GM19463 (cell line): ENCODE measurements at regions not wholly inside any gene's neighbourhood (a gene's known extent, or its start where the extent isn't known, plus 50 kb on each side); places are given as distances from the start of the nearest gene placed in this dataset.

ENCODE experiments used
- ATAC-seq: cut with Tn5 transposase; IDR thresholded peaks from one replicate; pipeline ENCODE4 v1.9.1; 2021; ENCODE audit warnings: mild to moderate bottlenecking, moderate library complexity; ENCODE audit not compliant: unreplicated experiment

GRCh38 chr3:177470197-177470941 is 273.1 kb upstream of the TBL1XR1 start:
- no peak for ATAC-seq

DNA sequence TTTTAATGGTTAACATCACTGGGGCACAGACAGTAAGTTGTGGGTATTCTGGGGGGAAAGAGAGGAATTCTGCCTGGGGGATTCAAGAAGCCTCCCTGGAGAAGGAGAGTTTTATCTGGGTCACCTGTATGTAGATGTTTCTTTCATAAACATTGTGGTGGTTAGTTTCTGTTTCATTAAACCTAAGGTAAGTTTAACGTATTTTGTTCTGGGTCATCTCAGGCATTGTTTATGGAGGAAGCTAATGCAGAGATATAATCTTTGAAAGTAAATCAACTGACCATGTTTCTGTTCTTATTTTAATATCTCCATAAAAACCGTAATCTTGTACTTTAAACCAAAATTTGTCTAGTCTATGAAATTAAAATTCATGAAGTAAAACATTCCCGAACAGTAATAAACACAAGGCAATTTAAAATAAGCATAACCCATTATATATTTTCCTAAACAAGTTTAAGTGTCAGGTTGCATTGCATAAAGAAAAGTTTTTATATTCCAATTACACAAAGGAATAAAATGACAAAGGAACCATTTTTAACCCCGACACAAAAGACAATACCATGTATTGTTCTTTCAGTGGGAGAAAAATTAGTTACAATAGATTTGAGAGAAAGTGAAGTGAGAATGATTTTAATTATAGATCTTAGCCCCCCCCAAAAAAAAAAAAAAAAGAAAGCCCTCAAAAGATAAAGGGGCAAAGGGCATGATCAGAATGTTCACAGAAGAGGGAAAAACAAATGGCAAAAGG is 274.6 kb upstream of the TBL1XR1 start:
- ATAC-seq, result no peak

DNA sequence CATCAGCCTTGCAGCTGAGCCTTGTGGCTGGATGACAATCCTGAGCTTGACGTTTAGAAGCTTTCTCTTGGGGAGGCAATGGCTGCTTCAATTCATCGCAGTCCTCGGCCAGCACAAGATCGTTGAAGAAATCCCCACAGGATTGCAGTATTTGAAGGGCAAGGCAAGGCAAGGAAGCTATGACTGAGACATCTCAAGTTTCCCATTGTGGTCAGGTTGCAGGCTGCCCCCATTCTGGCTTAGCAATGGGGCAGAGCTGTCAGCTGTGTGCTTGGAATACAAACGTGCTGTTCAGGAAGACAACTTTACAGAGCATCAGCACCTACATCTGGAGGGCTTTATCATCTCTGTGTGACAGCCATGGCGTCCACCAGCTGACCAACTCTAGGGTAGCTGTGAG is 275.9 kb upstream of the TBL1XR1 start:
- ATAC-seq, result no peak

- no peak for ATAC-seq
Observed at GRCh38 chr3:177473903-177474302, 276.6 kb upstream of the TBL1XR1 start.

DNA sequence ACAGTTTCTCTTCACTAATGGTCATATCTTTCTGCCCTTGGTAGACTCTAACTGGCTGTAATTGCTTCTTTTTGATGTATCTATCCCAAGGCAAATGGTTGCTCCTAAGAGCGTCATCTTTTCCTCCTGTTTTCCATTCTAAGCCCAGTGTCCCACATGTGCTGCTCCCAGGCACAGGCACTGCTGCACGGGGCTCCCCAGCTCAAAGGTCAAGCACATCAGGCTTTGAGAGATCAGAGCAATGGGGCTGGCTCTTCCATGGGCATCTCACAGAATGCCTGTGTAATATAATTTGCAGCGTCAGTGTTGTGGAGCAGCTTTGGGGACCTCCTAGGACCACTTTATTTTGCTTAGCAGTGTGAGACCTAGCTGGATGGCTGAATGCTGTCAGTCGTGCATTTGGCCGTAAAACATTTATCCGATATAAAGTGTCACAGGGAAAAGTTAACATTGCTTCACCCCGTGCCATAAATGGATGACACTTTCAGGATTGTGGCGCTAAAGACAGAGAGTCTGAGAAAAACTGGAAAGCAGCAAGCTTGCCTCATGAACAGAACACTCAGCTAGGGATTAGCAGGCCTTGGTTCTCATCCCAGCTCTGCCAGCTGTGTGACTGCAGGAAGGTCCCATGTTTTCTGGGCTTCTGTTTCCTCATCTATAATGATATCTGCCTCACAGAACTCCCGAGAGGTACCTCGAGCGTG is 277.5 kb upstream of the TBL1XR1 start:
- no peak for ATAC-seq

DNA sequence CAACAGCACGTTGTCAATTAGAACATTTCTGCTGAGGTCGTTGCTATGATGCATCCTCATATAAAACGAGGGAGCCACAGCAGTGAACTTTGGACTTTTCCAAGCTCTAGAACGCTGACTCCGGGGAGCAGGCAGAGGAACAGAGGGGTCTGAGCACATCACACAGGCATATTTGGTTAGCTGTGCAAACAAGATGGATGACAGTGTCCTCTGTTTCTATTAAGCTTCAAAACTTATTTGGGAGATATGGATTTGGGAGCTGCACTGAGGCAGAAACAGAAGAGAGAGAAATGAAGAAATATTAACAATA is 278.0 kb upstream of the TBL1XR1 start:
- no peak for ATAC-seq

- ATAC-seq, result no peak
Observed at GRCh38 chr3:177476495-177476894, 279.2 kb upstream of the TBL1XR1 start.

DNA sequence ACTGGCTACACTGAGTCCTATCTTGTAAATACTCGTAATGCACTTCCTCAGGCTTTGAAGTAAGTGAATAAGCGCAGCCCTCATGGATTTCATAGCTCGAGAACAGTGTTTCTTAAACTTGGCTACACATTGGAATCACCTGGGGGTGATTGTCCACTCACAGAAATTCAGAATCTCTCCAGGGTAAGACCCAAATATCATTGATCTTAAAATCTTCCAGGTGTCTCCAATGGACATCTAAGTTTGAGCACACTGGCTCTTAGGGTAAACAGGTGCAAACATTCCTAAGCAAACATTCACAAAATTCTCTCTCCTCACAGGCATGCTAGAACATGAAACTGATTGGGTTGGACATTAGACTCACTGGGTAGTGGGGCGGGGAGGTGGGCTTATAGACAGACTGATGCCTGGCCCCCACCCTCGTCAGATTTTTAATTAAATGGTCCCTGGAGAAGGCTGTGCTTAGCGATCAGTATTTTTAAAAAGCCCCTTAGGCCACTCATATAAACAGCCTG is 279.7 kb upstream of the TBL1XR1 start:
- ATAC-seq, result no peak

DNA sequence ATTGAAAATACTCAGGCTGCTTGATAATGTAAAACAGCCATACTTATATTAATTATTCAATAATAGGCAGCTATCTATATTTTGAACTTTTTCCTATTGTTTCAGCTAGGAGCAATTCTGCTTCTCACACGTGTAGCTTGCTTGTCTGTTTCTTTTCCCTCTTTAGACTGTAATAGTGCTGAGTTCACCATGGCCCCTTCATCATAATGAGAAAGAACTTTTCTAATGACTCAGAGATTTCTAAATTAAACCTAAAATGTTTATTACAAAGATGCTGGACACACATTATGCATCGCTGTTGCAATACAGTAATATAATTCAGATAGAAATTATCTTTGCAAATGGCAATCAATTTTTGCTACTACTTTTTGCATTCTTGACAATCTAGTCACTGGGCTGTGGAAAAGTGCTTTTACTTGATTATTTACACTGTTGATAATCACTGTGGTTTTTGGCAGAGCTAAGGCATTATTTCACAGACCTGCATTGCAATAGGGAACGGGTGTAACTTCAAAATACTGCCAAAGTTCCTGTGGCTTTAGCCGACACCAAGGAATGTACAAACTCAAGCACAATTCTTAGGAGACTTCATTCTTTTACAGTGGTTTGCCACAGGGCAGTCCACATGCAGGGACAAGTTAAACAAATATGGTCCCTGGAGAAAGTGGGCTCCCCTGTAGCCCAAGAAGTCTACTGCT is 281.0 kb upstream of the TBL1XR1 start:
- no peak for ATAC-seq

- ATAC-seq, result no peak
Observed at GRCh38 chr3:177479630-177480029, 282.3 kb upstream of the TBL1XR1 start.

- no peak for ATAC-seq
Observed at GRCh38 chr3:177481329-177481728, 284.0 kb upstream of the TBL1XR1 start.

DNA sequence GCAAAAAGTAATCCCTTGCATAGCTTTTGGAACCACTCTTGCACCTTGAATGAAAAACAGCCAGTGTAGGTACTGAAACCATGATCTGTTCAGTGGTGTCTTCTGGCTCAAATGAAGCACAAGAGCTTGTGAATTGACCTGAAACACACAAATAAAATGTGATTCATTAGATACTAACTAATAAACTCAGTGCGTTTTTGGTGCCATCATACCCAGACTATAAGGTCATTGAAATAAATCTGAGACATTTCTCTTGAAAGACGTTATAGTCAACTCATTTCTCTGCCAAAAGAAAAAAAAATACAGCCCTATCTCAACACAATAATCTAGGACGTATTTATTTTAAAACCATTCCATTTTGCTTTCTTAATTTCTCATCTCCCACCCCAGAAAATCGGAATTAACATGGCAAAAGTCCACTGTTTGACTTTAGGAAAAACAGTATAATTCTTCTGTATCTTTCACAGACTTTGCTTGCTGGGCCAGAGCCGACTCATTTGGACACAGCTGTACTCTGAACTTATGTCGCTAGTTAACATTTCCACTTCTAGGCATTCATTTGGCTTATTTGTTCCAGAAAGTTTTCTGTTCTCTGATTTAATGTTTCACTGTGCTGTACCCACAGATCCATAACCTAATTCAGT is 284.9 kb upstream of the TBL1XR1 start:
- ATAC-seq, result no peak

DNA sequence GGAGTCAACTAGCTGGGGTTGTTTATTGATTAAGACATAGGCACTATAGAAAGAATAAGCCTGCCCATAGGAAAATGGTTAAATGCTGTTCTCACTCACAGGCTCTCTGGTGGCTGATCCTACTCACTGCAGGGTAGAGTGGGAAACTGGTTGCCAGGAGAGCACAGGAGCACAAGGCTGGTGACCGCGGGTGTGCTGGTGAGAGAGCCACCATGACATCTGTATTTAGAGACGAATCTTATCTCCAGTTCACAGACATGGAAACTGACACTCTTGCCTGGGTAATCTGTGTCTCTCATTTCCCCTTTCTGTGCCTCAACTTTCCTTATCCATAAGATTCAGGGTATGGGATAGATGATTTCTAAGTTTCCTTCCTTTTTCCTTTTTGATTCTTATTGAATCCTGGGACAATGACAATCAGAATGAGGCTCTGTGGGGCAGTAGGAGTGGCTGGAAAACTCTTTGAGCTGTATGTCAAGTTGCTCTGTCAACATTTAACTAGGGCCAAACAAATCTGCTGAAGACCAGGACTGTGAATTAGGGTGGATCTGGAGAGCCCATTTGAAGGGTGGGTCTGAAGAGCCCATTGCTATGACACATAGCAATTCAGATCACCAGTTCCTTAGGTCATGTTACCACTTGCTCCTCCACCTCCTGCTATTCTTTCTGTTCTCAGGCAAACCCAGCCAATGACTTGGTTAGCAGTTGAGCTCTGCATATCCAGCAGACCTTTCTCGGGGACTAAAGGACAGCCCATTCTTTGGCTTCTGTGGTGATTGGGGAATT is 286.1 kb upstream of the TBL1XR1 start:
- no peak for ATAC-seq

DNA sequence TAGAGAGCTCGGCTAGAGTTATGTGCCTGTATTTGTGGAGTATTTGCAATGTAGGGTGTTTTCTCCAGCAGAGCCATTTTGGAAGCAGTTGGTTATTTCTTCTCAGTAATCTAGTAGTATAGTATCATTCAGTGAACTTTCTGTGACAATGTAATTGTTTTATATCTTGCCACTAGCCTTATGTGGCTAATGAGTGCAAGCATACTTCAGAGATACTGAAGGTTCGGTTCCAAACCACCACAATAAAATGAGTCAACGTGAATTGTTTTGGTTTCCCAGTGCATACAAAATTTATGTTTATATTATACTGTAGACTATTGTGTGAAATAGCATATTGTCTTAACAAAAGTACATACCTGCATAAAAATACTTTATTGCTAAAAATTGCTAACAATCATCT is 286.9 kb upstream of the TBL1XR1 start:
- ATAC-seq, result no peak

- ATAC-seq, result no peak
Observed at GRCh38 chr3:177484926-177485325, 287.6 kb upstream of the TBL1XR1 start.

DNA sequence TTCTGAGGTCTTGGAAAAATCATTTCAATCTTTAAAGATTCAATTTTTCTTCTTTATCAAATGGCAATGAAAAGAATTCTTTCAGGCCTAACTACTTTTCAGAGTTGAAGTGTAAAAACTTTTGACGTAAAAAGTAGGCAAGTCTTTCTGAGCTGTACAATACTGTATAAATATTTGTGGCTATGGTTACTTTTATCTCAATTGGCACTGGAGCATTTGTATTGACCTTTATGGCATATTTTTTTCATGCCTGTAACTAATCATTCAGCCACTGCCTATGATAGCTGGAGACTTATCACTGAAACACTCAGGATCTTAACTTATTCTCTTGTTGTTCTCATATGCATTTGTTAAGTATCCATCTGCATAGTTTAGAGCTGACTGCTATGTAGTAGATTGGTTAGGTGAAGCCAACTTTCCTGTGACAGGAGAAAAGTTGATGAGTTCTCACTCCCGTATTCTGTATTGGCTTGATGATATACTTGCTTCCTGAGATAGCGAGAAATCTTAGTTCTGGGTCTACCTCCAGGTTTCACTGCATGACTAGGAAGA is 290.4 kb upstream of the TBL1XR1 start:
- no peak for ATAC-seq

DNA sequence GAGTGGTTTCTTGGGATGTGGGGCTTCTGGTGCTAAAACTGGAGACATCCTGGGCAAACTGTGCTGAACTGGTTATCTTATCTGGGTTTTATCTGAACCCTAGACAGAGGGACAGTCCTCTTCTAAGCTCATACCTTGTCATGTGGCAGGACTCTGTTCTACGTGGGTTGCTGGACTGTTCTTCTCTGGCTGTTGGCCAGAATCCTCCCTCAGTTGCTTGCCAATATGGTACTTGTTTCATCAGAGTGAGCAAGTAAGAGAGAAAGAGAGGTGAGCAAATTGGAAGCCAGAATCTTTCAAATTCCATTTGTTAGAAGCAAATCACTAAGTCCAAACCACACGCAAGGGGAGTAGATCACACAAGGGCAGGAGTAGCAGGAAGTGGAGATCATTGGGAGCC is 291.5 kb upstream of the TBL1XR1 start:
- no peak for ATAC-seq

DNA sequence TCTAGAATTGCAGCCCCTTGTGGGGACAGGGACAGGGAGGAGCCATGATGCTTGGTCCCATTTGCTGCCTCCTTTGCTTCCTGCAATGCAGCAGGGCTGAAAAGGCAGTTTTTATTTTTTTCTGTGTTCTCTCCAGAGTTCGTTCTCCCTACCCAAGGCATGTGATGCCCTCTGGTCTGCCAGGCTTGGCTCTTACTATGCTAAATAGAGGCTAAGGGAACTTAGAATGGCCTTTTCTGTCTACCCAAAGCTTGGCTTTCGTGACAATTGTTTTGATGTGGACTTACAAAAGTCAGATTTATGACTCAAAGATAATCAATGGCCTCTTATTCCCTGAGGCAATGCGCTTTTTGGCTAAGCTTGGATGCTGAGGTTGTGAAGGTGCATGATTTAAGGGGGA is 293.3 kb upstream of the TBL1XR1 start:
- ATAC-seq, result no peak

GRCh38 chr3:177491296-177492032 is 294.2 kb upstream of the TBL1XR1 start:
- ATAC-seq, result no peak
